PC-3 (cell line): ENCODE measurements at regions not wholly inside any gene's neighbourhood (a gene's known extent, or its start where the extent isn't known, plus 50 kb on each side); places are given as distances from the start of the nearest gene placed in this dataset.

ENCODE experiments used
- ATAC-seq: fragments of 200-7000 bp; cut with Tn5 transposase; 2 replicates; pipeline ENCODE4 v1.9.1; 2020; ENCODE audit warnings: mild to moderate bottlenecking, moderate library complexity
- BruUV-seq: library from RNA; stranded (reverse); fragments of 400-500 nt; replicated peaks from 2 replicates; lab custom pipeline; 2021; lab: Mats Ljungman, UMichigan
- CTCF ChIA-PET: fragments of 300-600 bp; sonication (Branson Sonifier 250); formaldehyde crosslinking; loops from one replicate; lab custom pipeline; 2022; ENCODE audit warnings: antibody characterized with exemption; lab: Charles Lee
- POLR2A ChIA-PET: fragments of 300-600 bp; sonication (Branson Sonifier 250); formaldehyde crosslinking; loops from one replicate; lab custom pipeline; 2022; ENCODE audit warnings: antibody characterized with exemption; ENCODE audit not compliant: unreplicated experiment; lab: Charles Lee
- DNase-seq: peaks from one replicate; pipeline ENCODE4 v3.0.0-alpha.2; 2015
- H2AFZ ChIP-seq: fragments of 300-600 bp; sonication (generic); 2 replicates; pipeline ENCODE4 v1.6.0; 2016; ENCODE audit warnings: antibody characterized with exemption, low read length
- H3F3A ChIP-seq: fragments of 300-600 bp; sonication (generic); one replicate; pipeline ENCODE4 v1.6.0; 2017; ENCODE audit warnings: antibody characterized with exemption, low read length, control low read depth, mild to moderate bottlenecking; ENCODE audit not compliant: unreplicated experiment
- H3K27ac ChIP-seq: fragments of 300-600 bp; sonication (generic); 2 replicates; pipeline ENCODE4 v1.5.1; 2016; ENCODE audit warnings: mild to moderate bottlenecking, low read length
- H3K27me3 ChIP-seq: fragments of 300-600 bp; sonication (generic); 2 replicates; pipeline ENCODE4 v1.6.1; 2016; ENCODE audit warnings: low read length, mixed read lengths
- H3K36me3 ChIP-seq: fragments of 300-600 bp; sonication (generic); 2 replicates; pipeline ENCODE4 v1.6.1; 2016; ENCODE audit warnings: low read depth, mixed run types, low read length, mixed read lengths
- H3K4me1 ChIP-seq: fragments of 300-600 bp; sonication (generic); 2 replicates; pipeline ENCODE4 v1.5.1; 2016; ENCODE audit warnings: low read length; ENCODE audit not compliant: insufficient read depth
- H3K4me2 ChIP-seq: fragments of 300-600 bp; sonication (generic); 2 replicates; pipeline ENCODE4 v1.6.0; 2016; ENCODE audit warnings: low read length
- H3K4me3 ChIP-seq: fragments of 300-600 bp; sonication (generic); 2 replicates; pipeline ENCODE4 v1.5.1; 2016; ENCODE audit warnings: mild to moderate bottlenecking, low read length, mixed read lengths
- H3K79me2 ChIP-seq: fragments of 300-600 bp; sonication (generic); 2 replicates; pipeline ENCODE4 v1.6.1; 2017; ENCODE audit warnings: low read length, mixed read lengths
- H3K9ac ChIP-seq: fragments of 300-600 bp; sonication (generic); 2 replicates; pipeline ENCODE4 v1.6.0; 2016; ENCODE audit warnings: mild to moderate bottlenecking, low read length
- H3K9me2 ChIP-seq: fragments of 300-600 bp; sonication (generic); replicated peaks from 2 replicates; pipeline ENCODE4 v1.6.1; 2016; ENCODE audit warnings: mixed run types, low read length, mixed read lengths
- H3K9me3 ChIP-seq: fragments of 300-600 bp; sonication (generic); 2 replicates; pipeline ENCODE4 v1.6.1; 2016; ENCODE audit warnings: low read length, mixed read lengths
- H4K20me1 ChIP-seq: fragments of 300-600 bp; sonication (generic); 2 replicates; pipeline ENCODE4 v1.6.1; 2016; ENCODE audit warnings: low read length, mixed read lengths
- EZH2 ChIP-seq: fragments of 300-600 bp; sonication (generic); IDR thresholded peaks from one replicate; pipeline ENCODE4 v1.6.1; 2017; ENCODE audit warnings: antibody characterized with exemption, mild to moderate bottlenecking, low read length; ENCODE audit not compliant: unreplicated experiment
- EZH2phosphoT487 ChIP-seq: fragments of 300-600 bp; sonication (generic); IDR thresholded peaks from 2 replicates; pipeline ENCODE4 v1.6.1; 2018; ENCODE audit warnings: mild to moderate bottlenecking, antibody characterized with exemption, low read length, borderline replicate concordance
- intact Hi-C: fragments of 100-400 bp; cut with micrococcal nuclease; formaldehyde crosslinking; loops from 2 replicates; pipeline ENCODE4 v1.9.0; 2023
- TF ChIP-seq, protein P1 (sequence below): fragments of 300-600 bp; sonication (generic); conservative IDR thresholded peaks from 2 replicates; pipeline ENCODE4 v1.5.1; 2017; ENCODE audit warnings: antibody characterized with exemption, low read depth, mild to moderate bottlenecking, low read length

DNA sequence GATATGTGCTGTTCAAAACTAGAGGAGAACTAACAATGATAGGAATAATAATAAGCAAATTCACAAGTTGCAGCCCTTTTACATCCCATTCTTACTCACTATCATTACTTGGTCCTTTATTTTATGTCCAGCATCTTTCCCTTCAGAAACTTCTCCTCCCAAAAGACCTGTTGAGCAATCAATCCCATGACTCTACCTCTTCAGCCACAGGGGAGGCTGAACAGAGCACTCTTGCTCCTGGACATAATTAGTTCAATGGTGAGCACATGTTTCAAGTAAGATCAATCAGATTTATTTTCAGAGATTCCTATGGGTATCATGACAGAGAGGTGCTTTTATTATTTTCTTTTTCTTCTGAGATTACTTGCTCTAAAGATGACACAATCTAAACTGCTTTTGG, 260.0 kb downstream of the COG6 start:
- no peaks in the 10 kb centered on the region for H3K4me1 ChIP-seq
- BruUV-seq, result no TSS peak
- H3K4me3 ChIP-seq, result no peak overlapping the region
- H3K9me2 ChIP-seq, result no peaks in the 10 kb centered on the region
- POLR2A ChIA-PET, result no interaction called here
- H3K27me3 ChIP-seq, result no peaks in the 10 kb centered on the region
- no peak overlapping the region for H3K27ac ChIP-seq
- no peak for ATAC-seq
- intact Hi-C loops, result no loop called here
- H3K4me2 ChIP-seq, result no peak overlapping the region
- H4K20me1 ChIP-seq, result no peaks in the 10 kb centered on the region
- H3K79me2 ChIP-seq, result no peaks in the 10 kb centered on the region
- TF ChIP-seq, protein P1, sequence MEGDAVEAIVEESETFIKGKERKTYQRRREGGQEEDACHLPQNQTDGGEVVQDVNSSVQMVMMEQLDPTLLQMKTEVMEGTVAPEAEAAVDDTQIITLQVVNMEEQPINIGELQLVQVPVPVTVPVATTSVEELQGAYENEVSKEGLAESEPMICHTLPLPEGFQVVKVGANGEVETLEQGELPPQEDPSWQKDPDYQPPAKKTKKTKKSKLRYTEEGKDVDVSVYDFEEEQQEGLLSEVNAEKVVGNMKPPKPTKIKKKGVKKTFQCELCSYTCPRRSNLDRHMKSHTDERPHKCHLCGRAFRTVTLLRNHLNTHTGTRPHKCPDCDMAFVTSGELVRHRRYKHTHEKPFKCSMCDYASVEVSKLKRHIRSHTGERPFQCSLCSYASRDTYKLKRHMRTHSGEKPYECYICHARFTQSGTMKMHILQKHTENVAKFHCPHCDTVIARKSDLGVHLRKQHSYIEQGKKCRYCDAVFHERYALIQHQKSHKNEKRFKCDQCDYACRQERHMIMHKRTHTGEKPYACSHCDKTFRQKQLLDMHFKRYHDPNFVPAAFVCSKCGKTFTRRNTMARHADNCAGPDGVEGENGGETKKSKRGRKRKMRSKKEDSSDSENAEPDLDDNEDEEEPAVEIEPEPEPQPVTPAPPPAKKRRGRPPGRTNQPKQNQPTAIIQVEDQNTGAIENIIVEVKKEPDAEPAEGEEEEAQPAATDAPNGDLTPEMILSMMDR, result no peak
- TF ChIP-seq EZH2 (no peak), EZH2phosphoT487 (no peak)
- no peaks in the 10 kb centered on the region for H3K9me3 ChIP-seq
- no peak overlapping the region for H3K9ac ChIP-seq
- no peaks in the 10 kb centered on the region for H3K36me3 ChIP-seq
- H3F3A ChIP-seq, result no peaks in the 10 kb centered on the region
- no peak overlapping the region for H2AFZ ChIP-seq
- CTCF ChIA-PET, result no interaction called here
- DNase-seq, result no peak

DNA sequence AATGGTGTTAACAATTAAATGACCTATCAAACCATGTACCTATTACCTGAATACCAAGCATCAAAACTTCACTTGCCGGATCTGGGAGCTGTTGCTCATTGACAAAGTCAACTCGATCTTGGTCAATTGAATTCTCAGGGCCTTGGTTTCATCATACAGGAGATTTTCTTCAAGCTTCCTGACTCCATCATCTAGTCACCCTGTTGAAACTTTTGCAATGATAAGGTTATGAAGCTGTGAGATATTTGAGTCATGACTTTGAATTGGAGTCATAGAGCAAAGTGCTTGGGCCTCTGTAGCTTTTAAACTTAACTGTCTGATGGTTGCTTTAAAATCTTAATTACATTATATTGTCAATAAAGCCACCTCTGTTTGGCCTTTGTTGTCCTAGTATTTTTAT, 260.9 kb downstream of the COG6 start:
- no peak overlapping the region for H3K4me3 ChIP-seq
- DNase-seq (no peak), ATAC-seq (no peak)
- BruUV-seq, result no TSS peak
- no peaks in the 10 kb centered on the region for H3K36me3 ChIP-seq
- no peak overlapping the region for H3K27ac ChIP-seq
- H3K9me3 ChIP-seq, result no peaks in the 10 kb centered on the region
- intact Hi-C loops, result no loop called here
- H3K9ac ChIP-seq, result no peak overlapping the region
- POLR2A ChIA-PET, result no interaction called here
- no peak overlapping the region for H2AFZ ChIP-seq
- H4K20me1 ChIP-seq, result no peaks in the 10 kb centered on the region
- no peak overlapping the region for H3K4me2 ChIP-seq
- CTCF ChIA-PET, result no interaction called here
- H3K79me2 ChIP-seq, result no peaks in the 10 kb centered on the region
- TF ChIP-seq, protein P1, result no peak
- TF ChIP-seq EZH2 (no peak), EZH2phosphoT487 (no peak)
- H3K4me1 ChIP-seq, result no peaks in the 10 kb centered on the region
- H3K9me2 ChIP-seq, result no peaks in the 10 kb centered on the region
- H3K27me3 ChIP-seq, result no peaks in the 10 kb centered on the region
- H3F3A ChIP-seq, result no peaks in the 10 kb centered on the region

GRCh38 chr13:39918620-39919236, 263.3 kb downstream of the COG6 start:
- Histone ChIP-seq H3K9me2 (no peaks in the 10 kb centered on the region), H3K4me3 (no peak overlapping the region), H3K4me2 (no peak overlapping the region), H3K36me3 (no peaks in the 10 kb centered on the region), H3K4me1 (no peaks in the 10 kb centered on the region), H3K79me2 (no peaks in the 10 kb centered on the region), H2AFZ (no peak overlapping the region), H3K9ac (no peak overlapping the region), H4K20me1 (no peaks in the 10 kb centered on the region), H3K27ac (no peak overlapping the region), H3K27me3 (no peaks in the 10 kb centered on the region), H3F3A (no peaks in the 10 kb centered on the region), H3K9me3 (0 out of 2 replicates have a peak, but pooled peaks cover 4% of the 10 kb centered on the region)
- intact Hi-C loops, result no loop called here
- ChIA-PET POLR2A (no interaction called here), CTCF (no interaction called here)
- DNase-seq, result no peak
- no TSS peak for BruUV-seq
- TF ChIP-seq, protein P1, result no peak
- no peak for TF ChIP-seq EZH2phosphoT487
- no peak for TF ChIP-seq EZH2
- ATAC-seq, result no peak
